ENCODE measurements at regions not wholly inside any gene's neighbourhood (a gene's known extent, or its start where the extent isn't known, plus 50 kb on each side); places are given as distances from the start of the nearest gene placed in this dataset.

- no peak for DNase-seq
- Mint-ChIP-seq H3K36me3 (no peaks in the 10 kb centered on the region), H3K4me1 (no peaks in the 10 kb centered on the region), H3K27ac (no peak overlapping the region), H3K9me3 (peaks cover 8% of the 10 kb centered on the region), H3K4me3 (no peak overlapping the region), H3K27me3 (no peaks in the 10 kb centered on the region)
- CTCF ChIA-PET = no interaction called here
Measured at GRCh38 chr19:28024920-28025319, 1188.0 kb downstream of the UQCRFS1 start.

GRCh38 chr19:28023064-28023463 lies 1189.9 kb downstream of the UQCRFS1 start:
- CTCF ChIA-PET = no interaction called here
- Mint-ChIP-seq H3K4me3 (no peak overlapping the region), H3K9me3 (peaks cover 7% of the 10 kb centered on the region), H3K27ac (no peak overlapping the region), H3K36me3 (no peaks in the 10 kb centered on the region), H3K27me3 (no peaks in the 10 kb centered on the region), H3K4me1 (no peaks in the 10 kb centered on the region)
- no peak for DNase-seq

- Mint-ChIP-seq H3K27ac (no peak overlapping the region), H3K27me3 (no peaks in the 10 kb centered on the region), H3K9me3 (peaks cover 7% of the 10 kb centered on the region), H3K4me3 (no peak overlapping the region), H3K36me3 (no peaks in the 10 kb centered on the region), H3K4me1 (no peaks in the 10 kb centered on the region)
- CTCF ChIA-PET = no interaction called here
- no peak for DNase-seq
Measured at GRCh38 chr19:28022506-28022905, 1190.4 kb downstream of the UQCRFS1 start.

- peaks cover 12% of the 10 kb centered on the region for H3K9me3 Mint-ChIP-seq
- no peak overlapping the region for H3K4me3 Mint-ChIP-seq
- DNase-seq = no peak
- no peaks in the 10 kb centered on the region for H3K4me1 Mint-ChIP-seq
- H3K27ac Mint-ChIP-seq = no peak overlapping the region
- no peaks in the 10 kb centered on the region for H3K27me3 Mint-ChIP-seq
- H3K36me3 Mint-ChIP-seq = no peaks in the 10 kb centered on the region
- CTCF ChIA-PET = no interaction called here
Measured at GRCh38 chr19:28021259-28022185, 1191.4 kb downstream of the UQCRFS1 start.

- Mint-ChIP-seq H3K27ac (no peak overlapping the region), H3K9me3 (peaks cover 14% of the 10 kb centered on the region), H3K4me3 (no peak overlapping the region), H3K36me3 (no peaks in the 10 kb centered on the region), H3K4me1 (no peaks in the 10 kb centered on the region), H3K27me3 (no peaks in the 10 kb centered on the region)
- DNase-seq = no peak
- CTCF ChIA-PET = no interaction called here
Measured at GRCh38 chr19:28020619-28021258, 1192.2 kb downstream of the UQCRFS1 start.

- CTCF ChIA-PET = no interaction called here
- Mint-ChIP-seq H3K27ac (no peak overlapping the region), H3K27me3 (no peaks in the 10 kb centered on the region), H3K9me3 (peaks cover 17% of the 10 kb centered on the region), H3K4me3 (no peak overlapping the region), H3K4me1 (no peaks in the 10 kb centered on the region), H3K36me3 (no peaks in the 10 kb centered on the region)
- DNase-seq = no peak
Measured at GRCh38 chr19:28019901-28020300, 1193.0 kb downstream of the UQCRFS1 start.

GRCh38 chr19:28019371-28019770 lies 1193.6 kb downstream of the UQCRFS1 start:
- CTCF ChIA-PET = no interaction called here
- H3K27ac Mint-ChIP-seq = no peak overlapping the region
- no peaks in the 10 kb centered on the region for H3K36me3 Mint-ChIP-seq
- no peak overlapping the region for H3K4me3 Mint-ChIP-seq
- no peaks in the 10 kb centered on the region for H3K4me1 Mint-ChIP-seq
- H3K9me3 Mint-ChIP-seq = peaks cover 15% of the 10 kb centered on the region
- no peaks in the 10 kb centered on the region for H3K27me3 Mint-ChIP-seq
- DNase-seq = no peak

- Mint-ChIP-seq H3K27ac (no peak overlapping the region), H3K4me1 (no peaks in the 10 kb centered on the region), H3K36me3 (no peaks in the 10 kb centered on the region), H3K27me3 (no peaks in the 10 kb centered on the region), H3K9me3 (peaks cover 17% of the 10 kb centered on the region), H3K4me3 (no peak overlapping the region)
- CTCF ChIA-PET = no interaction called here
- DNase-seq = no peak
Measured at GRCh38 chr19:28018499-28018898, 1194.5 kb downstream of the UQCRFS1 start.

GRCh38 chr19:28014615-28015405 lies 1198.1 kb downstream of the UQCRFS1 start:
- Mint-ChIP-seq H3K27ac (no peak overlapping the region), H3K9me3 (peaks cover 19% of the 10 kb centered on the region), H3K4me1 (no peaks in the 10 kb centered on the region), H3K36me3 (no peaks in the 10 kb centered on the region), H3K4me3 (no peak overlapping the region), H3K27me3 (no peaks in the 10 kb centered on the region)
- CTCF ChIA-PET = no interaction called here
- no peak for DNase-seq

- Mint-ChIP-seq H3K4me3 (no peak overlapping the region), H3K4me1 (no peaks in the 10 kb centered on the region), H3K27ac (no peak overlapping the region), H3K36me3 (no peaks in the 10 kb centered on the region), H3K9me3 (peaks cover 35% of the 10 kb centered on the region), H3K27me3 (no peaks in the 10 kb centered on the region)
- CTCF ChIA-PET = no interaction called here
- DNase-seq = no peak
Measured at GRCh38 chr19:28012361-28012760, 1200.6 kb downstream of the UQCRFS1 start.

- Mint-ChIP-seq H3K9me3 (peaks cover 33% of the 10 kb centered on the region), H3K36me3 (no peaks in the 10 kb centered on the region), H3K4me1 (no peaks in the 10 kb centered on the region), H3K27me3 (no peaks in the 10 kb centered on the region), H3K27ac (no peak overlapping the region), H3K4me3 (no peak overlapping the region)
- no peak for DNase-seq
- CTCF ChIA-PET = no interaction called here
Measured at GRCh38 chr19:28010656-28011055, 1202.3 kb downstream of the UQCRFS1 start.

GRCh38 chr19:28009696-28010095 lies 1203.3 kb downstream of the UQCRFS1 start:
- no peaks in the 10 kb centered on the region for H3K27me3 Mint-ChIP-seq

GRCh38 chr19:28008695-28009094 lies 1204.3 kb downstream of the UQCRFS1 start:
- Mint-ChIP-seq H3K36me3 (no peaks in the 10 kb centered on the region), H3K4me1 (no peaks in the 10 kb centered on the region), H3K4me3 (no peak overlapping the region), H3K27ac (no peak overlapping the region), H3K27me3 (no peaks in the 10 kb centered on the region), H3K9me3 (peaks cover 31% of the 10 kb centered on the region)
- DNase-seq = no peak
- CTCF ChIA-PET = no interaction called here

More at GRCh38 chr19:28009696-28010095, 1203.3 kb downstream of the UQCRFS1 start:
- no peak for DNase-seq
- Mint-ChIP-seq H3K4me3 (no peak overlapping the region), H3K36me3 (no peaks in the 10 kb centered on the region), H3K4me1 (no peaks in the 10 kb centered on the region), H3K27ac (no peak overlapping the region), H3K9me3 (peaks cover 31% of the 10 kb centered on the region)
- CTCF ChIA-PET = no interaction called here

GRCh38 chr19:28003543-28003942 lies 1209.4 kb downstream of the UQCRFS1 start:
- Mint-ChIP-seq H3K9me3 (peaks cover 31% of the 10 kb centered on the region), H3K27me3 (no peaks in the 10 kb centered on the region), H3K36me3 (no peaks in the 10 kb centered on the region), H3K4me1 (no peaks in the 10 kb centered on the region), H3K4me3 (no peak overlapping the region), H3K27ac (no peak overlapping the region)
- DNase-seq = no peak
- CTCF ChIA-PET = no interaction called here
